Liver (tissue), 3 donors: ENCODE measurements at regions not wholly inside any gene's neighbourhood (a gene's known extent, or its start where the extent isn't known, plus 50 kb on each side); places are given as distances from the start of the nearest gene placed in this dataset.

Experiments
- CTCF ChIP-seq: fragments of 150-350 bp; IDR thresholded peaks from 2 replicates; pipeline ENCODE4 v1.5.1; 2017; ENCODE audit warnings: improper control_type of control experiment, low read depth, low read length; ENCODE audit not compliant: missing input control
- EGR1 ChIP-seq, 2 donors: IDR thresholded peaks; 2 replicates each; pipeline ENCODE4 v1.6.1; 2016 to 2018; ENCODE audit warnings: antibody characterized with exemption in 2 of 2, low read depth in 2 of 2
- MAX ChIP-seq: IDR thresholded peaks from 2 replicates; pipeline ENCODE4 v1.6.1; 2016; ENCODE audit warnings: antibody characterized with exemption
- REST ChIP-seq: IDR thresholded peaks from 2 replicates; pipeline ENCODE4 v1.6.1; 2016; ENCODE audit warnings: antibody characterized with exemption, mild to moderate bottlenecking
- SP1 ChIP-seq: IDR thresholded peaks from 2 replicates; pipeline ENCODE4 v1.6.1; 2018; ENCODE audit warnings: antibody characterized with exemption, mild to moderate bottlenecking
- TAF1 ChIP-seq: conservative IDR thresholded peaks from 2 replicates; pipeline ENCODE4 v1.6.1; 2016; ENCODE audit warnings: antibody characterized with exemption, mild to moderate bottlenecking
- donor health status: healthy.
- donor health status: healthy.

GRCh38 chr16:47928008-47928407 lies 227.8 kb downstream of the ABCC12 start:
- TF ChIP-seq CTCF, result no peak
- TF ChIP-seq SP1, result no peak
- TF ChIP-seq MAX, result no peak
- TF ChIP-seq TAF1, result no peak
- TF ChIP-seq REST, result no peak
- no peak for TF ChIP-seq EGR1 (IDR thresholded peaks at IDR 0.05; ENCODE audit: low read depth in 2 of 2)
